Tibial nerve (tissue), 4 donors: ENCODE measurements at regions not wholly inside any gene's neighbourhood (a gene's known extent, or its start where the extent isn't known, plus 50 kb on each side); places are given as distances from the start of the nearest gene placed in this dataset.

ENCODE experiments used
- DNase-seq, 2 donors: peaks; one replicate each; pipeline ENCODE4 v3.0.0-alpha.2; 2019; ENCODE audit warnings: low spot score in 2 of 2
- H3K27ac ChIP-seq, 4 donors: fragments of 200-600 bp; sonication (generic) in 3 of 4; one replicate each; pipeline ENCODE4 v1.5.1; 2017 to 2019; ENCODE audit warnings: mild to moderate bottlenecking in 1 of 4
- H3K27me3 ChIP-seq, 2 donors: fragments of 200-600 bp; sonication (generic) in 1 of 2; one replicate each; pipeline versions ENCODE4 v1.5.1 to v1.6.0; 2017 to 2019
- H3K36me3 ChIP-seq, 3 donors: fragments of 200-600 bp; sonication (generic); one replicate each; pipeline ENCODE4 v1.5.1; 2018 to 2019
- H3K4me1 ChIP-seq, 4 donors: fragments of 200-600 bp; sonication (generic) in 3 of 4; one replicate each; pipeline ENCODE4 v1.5.1; 2017 to 2019
- H3K4me3 ChIP-seq, 4 donors: fragments of 200-600 bp; sonication (generic) in 3 of 4; one replicate each; pipeline ENCODE4 v1.5.1; 2017 to 2019; ENCODE audit warnings: mild to moderate bottlenecking in 1 of 4, moderate library complexity in 1 of 4
- H3K9me3 ChIP-seq, 4 donors: fragments of 200-600 bp; sonication (generic) in 3 of 4; one replicate each; pipeline ENCODE4 v1.5.1; 2017 to 2019
- EP300 ChIP-seq, 2 donors: sonication (generic); formaldehyde crosslinking; IDR thresholded peaks; one replicate each; pipeline ENCODE4 v1.6.1; 2017; ENCODE audit warnings: antibody characterized with exemption in 2 of 2, mild to moderate bottlenecking in 1 of 2
- POLR2A ChIP-seq, 2 donors: fragments of 450-650 bp; IDR thresholded peaks; one replicate each; pipeline ENCODE4 v1.6.1; 2017; ENCODE audit warnings: antibody characterized with exemption in 2 of 2, mild to moderate bottlenecking in 2 of 2, moderate library complexity in 2 of 2
- WGBS, 2 donors: methylation state at CpG; one replicate each; pipeline ENCODE4 v1.1.5; 2018; 5-methylcytosine and 5-hydroxymethylcytosine counted together
- TF ChIP-seq, protein P1 (sequence below), 5 experiments: fragments of 200-600 bp in 3 of 5; fragments of 450-650 bp in 2 of 5; sonication (generic) in 3 of 5; IDR thresholded peaks; one replicate each; pipeline ENCODE4 v1.5.1; 2016 to 2019; ENCODE audit warnings: antibody characterized with exemption in 5 of 5, mild to moderate bottlenecking in 3 of 5, moderate library complexity in 2 of 5

GRCh38 chr11:13818325-13818724, 144.2 kb upstream of the SPON1 start:
- no peak overlapping the region for H3K4me3 ChIP-seq
- no peak overlapping the region for H3K27ac ChIP-seq
- 62 to 63% methylated on average over 2 of the region's 2 CpGs for WGBS, 2 donors
- H3K27me3 ChIP-seq, result no peaks in the 10 kb centered on the region
- TF ChIP-seq POLR2A (IDR thresholded peaks at IDR 0.05) (no peak), EP300 (IDR thresholded peaks at IDR 0.05) (no peak)
- TF ChIP-seq, protein P1, sequence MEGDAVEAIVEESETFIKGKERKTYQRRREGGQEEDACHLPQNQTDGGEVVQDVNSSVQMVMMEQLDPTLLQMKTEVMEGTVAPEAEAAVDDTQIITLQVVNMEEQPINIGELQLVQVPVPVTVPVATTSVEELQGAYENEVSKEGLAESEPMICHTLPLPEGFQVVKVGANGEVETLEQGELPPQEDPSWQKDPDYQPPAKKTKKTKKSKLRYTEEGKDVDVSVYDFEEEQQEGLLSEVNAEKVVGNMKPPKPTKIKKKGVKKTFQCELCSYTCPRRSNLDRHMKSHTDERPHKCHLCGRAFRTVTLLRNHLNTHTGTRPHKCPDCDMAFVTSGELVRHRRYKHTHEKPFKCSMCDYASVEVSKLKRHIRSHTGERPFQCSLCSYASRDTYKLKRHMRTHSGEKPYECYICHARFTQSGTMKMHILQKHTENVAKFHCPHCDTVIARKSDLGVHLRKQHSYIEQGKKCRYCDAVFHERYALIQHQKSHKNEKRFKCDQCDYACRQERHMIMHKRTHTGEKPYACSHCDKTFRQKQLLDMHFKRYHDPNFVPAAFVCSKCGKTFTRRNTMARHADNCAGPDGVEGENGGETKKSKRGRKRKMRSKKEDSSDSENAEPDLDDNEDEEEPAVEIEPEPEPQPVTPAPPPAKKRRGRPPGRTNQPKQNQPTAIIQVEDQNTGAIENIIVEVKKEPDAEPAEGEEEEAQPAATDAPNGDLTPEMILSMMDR (IDR thresholded peaks at IDR 0.05), result no peak
- H3K36me3 ChIP-seq, result no peaks in the 10 kb centered on the region
- H3K9me3 ChIP-seq, result peaks cover 0 to 7% (median 0%) of the 10 kb centered on the region in 4 donors
- H3K4me1 ChIP-seq, result no peaks in the 10 kb centered on the region
- DNase-seq, result no peak

- no peak for TF ChIP-seq POLR2A (IDR thresholded peaks at IDR 0.05)
- H3K27me3 ChIP-seq, result no peaks in the 10 kb centered on the region
- no peaks in the 10 kb centered on the region for H3K4me1 ChIP-seq
- 79 to 81% methylated on average over 4 of the region's 4 CpGs for WGBS, 2 donors
- no peaks in the 10 kb centered on the region for H3K36me3 ChIP-seq
- H3K27ac ChIP-seq, result no peak overlapping the region
- H3K9me3 ChIP-seq, result peaks cover 0 to 5% (median 0%) of the 10 kb centered on the region in 4 donors
- no peak overlapping the region for H3K4me3 ChIP-seq
- no peak for DNase-seq
Measured at GRCh38 chr11:13826505-13827278, 135.8 kb upstream of the SPON1 start.

- Histone ChIP-seq H3K27me3 (no peaks in the 10 kb centered on the region), H3K9me3 (peaks cover 0 to 5% (median 0%) of the 10 kb centered on the region in 4 donors), H3K4me3 (no peak overlapping the region), H3K27ac (no peak overlapping the region), H3K36me3 (no peaks in the 10 kb centered on the region), H3K4me1 (no peaks in the 10 kb centered on the region)
- DNase-seq, result no peak
- TF ChIP-seq EP300 (IDR thresholded peaks at IDR 0.05), result no peak
- no peak for TF ChIP-seq POLR2A (IDR thresholded peaks at IDR 0.05)
- TF ChIP-seq, protein P1 (IDR thresholded peaks at IDR 0.05), result no peak
Measured at GRCh38 chr11:13831696-13832095, 130.8 kb upstream of the SPON1 start.

DNA sequence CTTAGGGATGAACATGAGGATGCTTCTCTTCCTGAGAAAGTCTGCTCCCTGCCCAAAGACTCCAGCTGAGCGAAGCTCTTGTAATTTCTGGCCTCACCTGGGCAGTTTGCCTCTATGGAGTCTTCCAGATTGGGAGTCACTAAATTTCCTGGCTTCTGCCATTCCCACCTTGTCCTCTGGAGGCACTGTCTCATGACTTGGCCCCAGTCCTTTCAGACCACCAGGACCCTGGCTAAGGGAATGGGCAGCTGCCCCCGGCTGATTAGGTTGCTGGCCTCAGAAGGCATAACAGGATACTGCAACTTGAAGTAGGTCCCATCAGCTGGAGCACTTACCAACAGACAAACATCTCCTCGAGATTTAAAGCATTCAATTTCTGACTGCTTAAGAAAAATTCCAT, 128.1 kb upstream of the SPON1 start:
- 42 to 46% methylated on average over 3 of the region's 3 CpGs for WGBS, 2 donors
- TF ChIP-seq EP300 (IDR thresholded peaks at IDR 0.05), result no peak
- TF ChIP-seq, protein P1 (IDR thresholded peaks at IDR 0.05), result peak in 1 of 5 experiments; percentile 21
- H3K9me3 ChIP-seq, result no peaks in the 10 kb centered on the region
- H3K4me1 ChIP-seq, result no peaks in the 10 kb centered on the region
- H3K4me3 ChIP-seq, result no peak overlapping the region
- no peak for DNase-seq
- H3K27ac ChIP-seq, result no peak overlapping the region
- no peaks in the 10 kb centered on the region for H3K27me3 ChIP-seq
- H3K36me3 ChIP-seq, result no peaks in the 10 kb centered on the region

DNA sequence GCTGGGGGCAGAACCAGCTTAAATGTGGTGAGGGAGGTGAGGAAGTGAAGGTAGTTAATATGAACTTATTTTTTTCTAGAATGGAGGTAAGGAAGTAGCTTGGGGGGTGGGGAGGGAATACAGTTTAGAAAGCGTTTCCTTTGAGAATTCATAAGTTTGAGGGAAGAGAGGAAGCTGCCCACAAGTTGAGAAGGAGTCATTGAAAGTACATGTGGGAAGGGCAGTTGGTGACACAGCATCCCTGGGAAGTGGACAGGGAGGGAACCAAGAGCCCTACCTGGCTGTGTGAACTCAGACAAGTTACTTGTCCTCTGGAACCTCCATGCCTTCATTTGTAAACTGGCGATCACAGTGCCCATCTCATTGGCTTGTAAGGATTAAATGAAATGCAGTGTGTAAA, 125.9 kb upstream of the SPON1 start:
- TF ChIP-seq EP300 (IDR thresholded peaks at IDR 0.05) (no peak), POLR2A (IDR thresholded peaks at IDR 0.05) (no peak)
- TF ChIP-seq, protein P1 (IDR thresholded peaks at IDR 0.05), result no peak
- Histone ChIP-seq H3K4me3 (no peak overlapping the region), H3K9me3 (no peaks in the 10 kb centered on the region), H3K27me3 (no peaks in the 10 kb centered on the region), H3K36me3 (no peaks in the 10 kb centered on the region), H3K4me1 (no peaks in the 10 kb centered on the region), H3K27ac (no peak overlapping the region)
- WGBS, 2 donors, result 81% methylated on average over 2 of the region's 2 CpGs
- no peak for DNase-seq
